SK-N-SH treated with all-trans-retinoic acid at 6 μM for 48 hours (cell line): ENCODE measurements at regions not wholly inside any gene's neighbourhood (a gene's known extent, or its start where the extent isn't known, plus 50 kb on each side); places are given as distances from the start of the nearest gene placed in this dataset.

Source experiments
- ATAC-seq: fragments of 200-7000 bp; cut with Tn5 transposase; 3 replicates; pipeline ENCODE4 v1.9.1; 2020; ENCODE audit warnings: mild to moderate bottlenecking, moderate library complexity
- BACH2 ChIP-seq: fragments of 250-450 bp; sonication (Bioruptor Pico); IDR thresholded peaks from 2 replicates; pipeline ENCODE4 v1.9.0; 2021; ENCODE audit warnings: mild to moderate bottlenecking, borderline replicate concordance
- CSDC2 ChIP-seq: fragments of 250-450 bp; sonication (Bioruptor Pico); IDR thresholded peaks from 2 replicates; pipeline ENCODE4 v1.5.0; 2020; ENCODE audit warnings: mild to moderate bottlenecking, moderate library complexity
- ESRRG ChIP-seq: fragments of 250-450 bp; sonication (Bioruptor Pico); IDR thresholded peaks from 2 replicates; pipeline ENCODE4 v1.6.1; 2021; ENCODE audit warnings: mild to moderate bottlenecking
- GLIS3 ChIP-seq: fragments of 250-450 bp; sonication (Bioruptor Pico); IDR thresholded peaks from 2 replicates; pipeline ENCODE4 v1.5.0; 2020; ENCODE audit warnings: mild to moderate bottlenecking, moderate library complexity
- ISL1 ChIP-seq: fragments of 250-450 bp; sonication (Bioruptor Pico); IDR thresholded peaks from 2 replicates; pipeline ENCODE4 v2.1.2; 2022; ENCODE audit warnings: mild to moderate bottlenecking, moderate library complexity
- PPARA ChIP-seq: fragments of 250-450 bp; sonication (Bioruptor Pico); IDR thresholded peaks from 2 replicates; pipeline ENCODE4 v1.5.0; 2020; ENCODE audit warnings: mild to moderate bottlenecking, borderline replicate concordance
- RARB ChIP-seq: fragments of 250-450 bp; sonication (Bioruptor Pico); IDR thresholded peaks from 2 replicates; pipeline ENCODE4 v1.8.0; 2021; ENCODE audit warnings: mild to moderate bottlenecking, moderate library complexity
- SNAI2 ChIP-seq: fragments of 250-450 bp; sonication (Bioruptor Pico); IDR thresholded peaks from 2 replicates; pipeline ENCODE4 v1.5.0; 2020; ENCODE audit warnings: mild to moderate bottlenecking, moderate library complexity
- TCF4 ChIP-seq: fragments of 250-450 bp; sonication (Bioruptor Pico); IDR thresholded peaks from 2 replicates; pipeline ENCODE4 v1.8.0; 2021; ENCODE audit warnings: mild to moderate bottlenecking, moderate library complexity, borderline replicate concordance
- TOX ChIP-seq: fragments of 250-450 bp; sonication (Bioruptor Pico); IDR thresholded peaks from 2 replicates; pipeline ENCODE4 v1.8.0; 2021; ENCODE audit warnings: mild to moderate bottlenecking, moderate library complexity, borderline replicate concordance
- ZC3H10 ChIP-seq: fragments of 250-450 bp; sonication (Bioruptor Pico); IDR thresholded peaks from 2 replicates; pipeline ENCODE4 v1.5.1; 2021; ENCODE audit warnings: mild to moderate bottlenecking, moderate library complexity
- ZFP3 ChIP-seq: fragments of 250-450 bp; sonication (Bioruptor Pico); IDR thresholded peaks from 2 replicates; pipeline ENCODE4 v1.5.0; 2020; ENCODE audit warnings: mild to moderate bottlenecking, moderate library complexity
- ZFP30 ChIP-seq: fragments of 450-650 bp; formaldehyde crosslinking; IDR thresholded peaks from 2 replicates; pipeline ENCODE4 v1.5.0; 2022; ENCODE audit warnings: mild to moderate bottlenecking, moderate library complexity
- ZNF565 ChIP-seq: fragments of 450-650 bp; formaldehyde crosslinking; conservative IDR thresholded peaks from 2 replicates; pipeline ENCODE4 v1.5.0; 2020; ENCODE audit warnings: low read depth, mild to moderate bottlenecking, moderate library complexity
- ZNF70 ChIP-seq: fragments of 450-650 bp; formaldehyde crosslinking; IDR thresholded peaks from 2 replicates; pipeline ENCODE4 v1.5.0; 2020; ENCODE audit warnings: mild to moderate bottlenecking, moderate library complexity
- TF ChIP-seq, protein P1 (sequence below): fragments of 250-450 bp; sonication (Bioruptor Pico); IDR thresholded peaks from 2 replicates; pipeline ENCODE4 v1.5.0; 2020; ENCODE audit warnings: mild to moderate bottlenecking, moderate library complexity
- TF ChIP-seq, protein P2 (sequence below): fragments of 250-450 bp; sonication (Bioruptor Pico); IDR thresholded peaks from 2 replicates; pipeline ENCODE4 v1.8.0; 2020; ENCODE audit warnings: mild to moderate bottlenecking, moderate library complexity, borderline replicate concordance
- TF ChIP-seq, protein P3 (sequence below): fragments of 250-450 bp; sonication (Bioruptor Pico); IDR thresholded peaks from 2 replicates; pipeline ENCODE4 v1.8.0; 2021; ENCODE audit warnings: low read depth, mild to moderate bottlenecking, moderate library complexity, borderline replicate concordance
- TF ChIP-seq, protein P4 (sequence below): fragments of 250-450 bp; sonication (Bioruptor Pico); IDR thresholded peaks from 2 replicates; pipeline ENCODE4 v1.5.1; 2020; ENCODE audit warnings: low read depth, mild to moderate bottlenecking, moderate library complexity
- TF ChIP-seq, protein P5 (sequence below): fragments of 250-450 bp; sonication (Bioruptor Pico); IDR thresholded peaks from 2 replicates; pipeline ENCODE4 v1.5.1; 2021; ENCODE audit warnings: mild to moderate bottlenecking, moderate library complexity

DNA sequence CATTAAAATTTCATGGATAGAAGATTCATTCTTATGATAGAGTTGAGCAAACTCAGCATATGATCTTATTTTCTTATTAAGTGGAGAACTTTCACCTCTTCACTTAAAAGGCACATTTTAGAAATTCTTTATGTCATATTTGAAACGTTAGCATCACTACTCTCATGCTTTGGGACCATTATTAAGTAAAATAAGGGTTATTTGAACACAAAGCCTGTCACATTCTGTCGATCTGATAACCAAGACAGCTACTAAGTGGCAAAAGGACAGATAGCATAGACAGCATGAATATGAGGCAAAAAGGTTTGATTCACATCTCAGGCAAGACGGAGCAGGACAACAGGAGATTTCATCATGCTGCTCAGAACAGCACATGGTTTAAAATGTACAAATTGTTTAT lies 247.6 kb upstream of the ANO3 start:
- no peak for ATAC-seq
- no peak for TF ChIP-seq CSDC2 (CRISPR knock-in tag)
- TF ChIP-seq BACH2 (CRISPR knock-in tag): no peak
- no peak for TF ChIP-seq SNAI2 (CRISPR knock-in tag)
- no peak for TF ChIP-seq ZNF70 (CRISPR knock-in tag)
- no peak for TF ChIP-seq ISL1
- TF ChIP-seq GLIS3 (CRISPR knock-in tag): no peak
- no peak for TF ChIP-seq PPARA
- no peak for TF ChIP-seq ZFP3 (CRISPR knock-in tag)
- TF ChIP-seq ESRRG (CRISPR knock-in tag): no peak
- TF ChIP-seq TCF4 (CRISPR knock-in tag): no peak
- TF ChIP-seq TOX (CRISPR knock-in tag): no peak
- TF ChIP-seq, protein P1, sequence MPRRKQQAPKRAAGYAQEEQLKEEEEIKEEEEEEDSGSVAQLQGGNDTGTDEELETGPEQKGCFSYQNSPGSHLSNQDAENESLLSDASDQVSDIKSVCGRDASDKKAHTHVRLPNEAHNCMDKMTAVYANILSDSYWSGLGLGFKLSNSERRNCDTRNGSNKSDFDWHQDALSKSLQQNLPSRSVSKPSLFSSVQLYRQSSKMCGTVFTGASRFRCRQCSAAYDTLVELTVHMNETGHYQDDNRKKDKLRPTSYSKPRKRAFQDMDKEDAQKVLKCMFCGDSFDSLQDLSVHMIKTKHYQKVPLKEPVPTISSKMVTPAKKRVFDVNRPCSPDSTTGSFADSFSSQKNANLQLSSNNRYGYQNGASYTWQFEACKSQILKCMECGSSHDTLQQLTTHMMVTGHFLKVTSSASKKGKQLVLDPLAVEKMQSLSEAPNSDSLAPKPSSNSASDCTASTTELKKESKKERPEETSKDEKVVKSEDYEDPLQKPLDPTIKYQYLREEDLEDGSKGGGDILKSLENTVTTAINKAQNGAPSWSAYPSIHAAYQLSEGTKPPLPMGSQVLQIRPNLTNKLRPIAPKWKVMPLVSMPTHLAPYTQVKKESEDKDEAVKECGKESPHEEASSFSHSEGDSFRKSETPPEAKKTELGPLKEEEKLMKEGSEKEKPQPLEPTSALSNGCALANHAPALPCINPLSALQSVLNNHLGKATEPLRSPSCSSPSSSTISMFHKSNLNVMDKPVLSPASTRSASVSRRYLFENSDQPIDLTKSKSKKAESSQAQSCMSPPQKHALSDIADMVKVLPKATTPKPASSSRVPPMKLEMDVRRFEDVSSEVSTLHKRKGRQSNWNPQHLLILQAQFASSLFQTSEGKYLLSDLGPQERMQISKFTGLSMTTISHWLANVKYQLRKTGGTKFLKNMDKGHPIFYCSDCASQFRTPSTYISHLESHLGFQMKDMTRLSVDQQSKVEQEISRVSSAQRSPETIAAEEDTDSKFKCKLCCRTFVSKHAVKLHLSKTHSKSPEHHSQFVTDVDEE: no peak
- TF ChIP-seq, protein P2, sequence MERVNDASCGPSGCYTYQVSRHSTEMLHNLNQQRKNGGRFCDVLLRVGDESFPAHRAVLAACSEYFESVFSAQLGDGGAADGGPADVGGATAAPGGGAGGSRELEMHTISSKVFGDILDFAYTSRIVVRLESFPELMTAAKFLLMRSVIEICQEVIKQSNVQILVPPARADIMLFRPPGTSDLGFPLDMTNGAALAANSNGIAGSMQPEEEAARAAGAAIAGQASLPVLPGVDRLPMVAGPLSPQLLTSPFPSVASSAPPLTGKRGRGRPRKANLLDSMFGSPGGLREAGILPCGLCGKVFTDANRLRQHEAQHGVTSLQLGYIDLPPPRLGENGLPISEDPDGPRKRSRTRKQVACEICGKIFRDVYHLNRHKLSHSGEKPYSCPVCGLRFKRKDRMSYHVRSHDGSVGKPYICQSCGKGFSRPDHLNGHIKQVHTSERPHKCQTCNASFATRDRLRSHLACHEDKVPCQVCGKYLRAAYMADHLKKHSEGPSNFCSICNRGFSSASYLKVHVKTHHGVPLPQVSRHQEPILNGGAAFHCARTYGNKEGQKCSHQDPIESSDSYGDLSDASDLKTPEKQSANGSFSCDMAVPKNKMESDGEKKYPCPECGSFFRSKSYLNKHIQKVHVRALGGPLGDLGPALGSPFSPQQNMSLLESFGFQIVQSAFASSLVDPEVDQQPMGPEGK: no peak
- TF ChIP-seq, protein P3, sequence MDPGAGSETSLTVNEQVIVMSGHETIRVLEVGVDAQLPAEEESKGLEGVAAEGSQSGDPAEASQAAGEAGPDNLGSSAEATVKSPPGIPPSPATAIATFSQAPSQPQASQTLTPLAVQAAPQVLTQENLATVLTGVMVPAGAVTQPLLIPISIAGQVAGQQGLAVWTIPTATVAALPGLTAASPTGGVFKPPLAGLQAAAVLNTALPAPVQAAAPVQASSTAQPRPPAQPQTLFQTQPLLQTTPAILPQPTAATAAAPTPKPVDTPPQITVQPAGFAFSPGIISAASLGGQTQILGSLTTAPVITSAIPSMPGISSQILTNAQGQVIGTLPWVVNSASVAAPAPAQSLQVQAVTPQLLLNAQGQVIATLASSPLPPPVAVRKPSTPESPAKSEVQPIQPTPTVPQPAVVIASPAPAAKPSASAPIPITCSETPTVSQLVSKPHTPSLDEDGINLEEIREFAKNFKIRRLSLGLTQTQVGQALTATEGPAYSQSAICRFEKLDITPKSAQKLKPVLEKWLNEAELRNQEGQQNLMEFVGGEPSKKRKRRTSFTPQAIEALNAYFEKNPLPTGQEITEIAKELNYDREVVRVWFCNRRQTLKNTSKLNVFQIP (CRISPR knock-in tag): no peak

DNA sequence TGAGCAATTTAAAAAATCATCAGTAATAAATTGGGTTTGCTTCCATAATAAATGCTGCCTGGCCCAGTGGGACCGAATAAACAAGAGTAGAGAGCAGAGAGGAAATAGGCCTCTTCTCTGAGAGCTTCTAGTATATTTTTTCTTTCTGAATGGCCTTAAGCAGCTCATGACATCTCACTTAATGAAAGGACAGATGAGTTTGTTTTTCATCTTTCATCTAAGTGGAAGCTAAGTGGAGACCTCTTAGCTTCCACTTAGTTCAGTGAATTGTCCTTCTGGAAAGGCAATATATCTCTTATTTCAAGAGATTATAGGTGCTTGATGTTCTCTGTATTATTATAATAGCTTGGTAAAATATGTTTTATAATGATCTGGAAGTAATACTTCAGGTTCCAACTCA lies 245.9 kb upstream of the ANO3 start:
- ATAC-seq: no peak

DNA sequence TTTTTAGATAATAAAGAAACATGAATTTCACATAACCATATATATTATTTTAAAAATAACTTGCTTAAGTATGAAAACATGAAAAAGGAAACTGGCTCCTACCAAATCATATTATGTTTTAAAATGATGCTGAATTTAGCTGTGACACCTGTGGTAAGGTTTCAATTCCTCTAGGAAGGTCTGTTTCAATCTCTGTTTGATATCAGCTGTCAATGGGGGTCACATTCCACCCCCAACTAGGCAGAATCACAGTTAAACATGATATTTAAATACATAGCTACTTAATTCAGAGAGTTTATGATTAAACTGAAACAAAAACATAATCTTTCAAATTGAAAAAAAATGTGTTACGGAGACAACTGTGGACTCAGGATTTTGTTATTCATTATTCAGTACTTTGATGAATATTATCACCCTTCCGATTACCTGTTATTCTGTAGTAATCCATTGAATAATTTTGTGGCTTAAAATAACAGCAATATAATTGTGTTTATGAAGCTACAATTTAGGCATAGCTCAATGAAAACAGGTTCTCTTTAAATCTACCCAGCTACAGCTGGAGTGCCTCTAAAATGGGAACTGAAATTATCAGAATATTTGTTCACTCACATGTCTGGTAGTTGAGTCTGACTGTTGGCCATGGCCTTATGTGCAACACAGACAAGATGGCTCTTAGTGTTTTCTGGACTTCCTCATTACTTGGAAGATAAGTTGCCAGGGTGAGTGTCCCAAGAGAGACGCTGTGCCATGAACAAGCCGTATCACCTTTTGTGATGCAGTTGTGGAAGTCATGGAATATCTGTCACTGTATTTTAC lies 244.6 kb upstream of the ANO3 start:
- TF ChIP-seq, protein P4, sequence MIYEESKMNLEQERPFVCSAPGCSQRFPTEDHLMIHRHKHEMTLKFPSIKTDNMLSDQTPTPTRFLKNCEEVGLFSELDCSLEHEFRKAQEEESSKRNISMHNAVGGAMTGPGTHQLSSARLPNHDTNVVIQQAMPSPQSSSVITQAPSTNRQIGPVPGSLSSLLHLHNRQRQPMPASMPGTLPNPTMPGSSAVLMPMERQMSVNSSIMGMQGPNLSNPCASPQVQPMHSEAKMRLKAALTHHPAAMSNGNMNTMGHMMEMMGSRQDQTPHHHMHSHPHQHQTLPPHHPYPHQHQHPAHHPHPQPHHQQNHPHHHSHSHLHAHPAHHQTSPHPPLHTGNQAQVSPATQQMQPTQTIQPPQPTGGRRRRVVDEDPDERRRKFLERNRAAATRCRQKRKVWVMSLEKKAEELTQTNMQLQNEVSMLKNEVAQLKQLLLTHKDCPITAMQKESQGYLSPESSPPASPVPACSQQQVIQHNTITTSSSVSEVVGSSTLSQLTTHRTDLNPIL (CRISPR knock-in tag): no peak
- no peak for TF ChIP-seq ZNF565
- no peak for ATAC-seq

More for the DNA sequence above, 245.9 kb upstream of the ANO3 start:
- TF ChIP-seq SNAI2 (CRISPR knock-in tag) (no peak), ZC3H10 (CRISPR knock-in tag) (no peak), PPARA (no peak), TOX (CRISPR knock-in tag) (no peak), RARB (no peak), ZNF565 (no peak), GLIS3 (CRISPR knock-in tag) (no peak), TCF4 (CRISPR knock-in tag) (no peak), ZFP3 (CRISPR knock-in tag) (no peak), ZFP30 (CRISPR knock-in tag) (no peak)
- TF ChIP-seq, protein P3 (CRISPR knock-in tag): no peak
- TF ChIP-seq, protein P5, sequence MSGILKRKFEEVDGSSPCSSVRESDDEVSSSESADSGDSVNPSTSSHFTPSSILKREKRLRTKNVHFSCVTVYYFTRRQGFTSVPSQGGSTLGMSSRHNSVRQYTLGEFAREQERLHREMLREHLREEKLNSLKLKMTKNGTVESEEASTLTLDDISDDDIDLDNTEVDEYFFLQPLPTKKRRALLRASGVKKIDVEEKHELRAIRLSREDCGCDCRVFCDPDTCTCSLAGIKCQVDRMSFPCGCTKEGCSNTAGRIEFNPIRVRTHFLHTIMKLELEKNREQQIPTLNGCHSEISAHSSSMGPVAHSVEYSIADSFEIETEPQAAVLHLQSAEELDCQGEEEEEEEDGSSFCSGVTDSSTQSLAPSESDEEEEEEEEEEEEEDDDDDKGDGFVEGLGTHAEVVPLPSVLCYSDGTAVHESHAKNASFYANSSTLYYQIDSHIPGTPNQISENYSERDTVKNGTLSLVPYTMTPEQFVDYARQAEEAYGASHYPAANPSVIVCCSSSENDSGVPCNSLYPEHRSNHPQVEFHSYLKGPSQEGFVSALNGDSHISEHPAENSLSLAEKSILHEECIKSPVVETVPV: no peak
